GM18868 (cell line): ENCODE measurements at regions not wholly inside any gene's neighbourhood (a gene's known extent, or its start where the extent isn't known, plus 50 kb on each side); places are given as distances from the start of the nearest gene placed in this dataset.

ENCODE experiments used
- ATAC-seq: cut with Tn5 transposase; IDR thresholded peaks from one replicate; pipeline ENCODE4 v1.9.1; 2021; ENCODE audit warnings: mild to moderate bottlenecking, moderate library complexity; ENCODE audit not compliant: unreplicated experiment

GRCh38 chr9:87436716-87437115, 61.0 kb upstream of the DAPK1 start:
- no peak for ATAC-seq

- no peak for ATAC-seq
Measured at GRCh38 chr9:87437966-87438365, 59.7 kb upstream of the DAPK1 start.

GRCh38 chr9:87441251-87441650, 56.4 kb upstream of the DAPK1 start:
- no peak for ATAC-seq

GRCh38 chr9:87442451-87442850, 55.2 kb upstream of the DAPK1 start:
- ATAC-seq: no peak

GRCh38 chr9:87443006-87443405, 54.7 kb upstream of the DAPK1 start:
- ATAC-seq: no peak

- no peak for ATAC-seq
Measured at GRCh38 chr9:87443461-87443860, 54.2 kb upstream of the DAPK1 start.

GRCh38 chr9:87445646-87446045, 52.0 kb upstream of the DAPK1 start:
- peak; percentile 100 for ATAC-seq

GRCh38 chr9:87446527-87446926, 51.1 kb upstream of the DAPK1 start:
- no peak for ATAC-seq

- no peak for ATAC-seq
Measured at GRCh38 chr9:87447547-87448432, 49.9 kb upstream of the DAPK1 start.
